BLaER1 treated with 17β-estradiol and CSF1 and Interleukin-3, amounts not matched to agents 10 nM and 100 nM (cell line): ENCODE measurements at regions not wholly inside any gene's neighbourhood (a gene's known extent, or its start where the extent isn't known, plus 50 kb on each side); places are given as distances from the start of the nearest gene placed in this dataset.

Experiments used
- H3K27ac ChIP-seq, 11 experiments: shearing (Covaris generic); formaldehyde crosslinking; 2 replicates each; pipeline ENCODE4 v1.8.1; 2022
- H3K27me3 ChIP-seq, 11 experiments: shearing (Covaris generic); formaldehyde crosslinking; 2 replicates each; pipeline ENCODE4 v1.8.1; 2022
- H3K36me3 ChIP-seq, 11 experiments: shearing (Covaris generic); formaldehyde crosslinking; 2 replicates each; pipeline ENCODE4 v1.8.1; 2022
- H3K4me1 ChIP-seq, 10 experiments: shearing (Covaris generic); formaldehyde crosslinking; 2 replicates each; pipeline ENCODE4 v1.8.1; 2022
- H3K4me2 ChIP-seq, 11 experiments: shearing (Covaris generic); formaldehyde crosslinking; 2 replicates each; pipeline ENCODE4 v1.8.1; 2022
- H3K4me3 ChIP-seq, 10 experiments: shearing (Covaris generic); formaldehyde crosslinking; 2 replicates each; pipeline ENCODE4 v1.8.1; 2022
- H3K9ac ChIP-seq, 11 experiments: shearing (Covaris generic); formaldehyde crosslinking; 2 replicates each; pipeline ENCODE4 v1.8.1; 2022
- H3K9me3 ChIP-seq, 11 experiments: shearing (Covaris generic); formaldehyde crosslinking; replicated peaks in 1 of 11; 2 replicates each; pipeline ENCODE4 v1.8.1; 2022
- H4K20me1 ChIP-seq, 11 experiments: shearing (Covaris generic); formaldehyde crosslinking; 2 replicates each; pipeline ENCODE4 v1.8.1; 2022
- Cebpa-rat ChIP-seq, 11 experiments: shearing (Covaris generic); IDR thresholded peaks; 2 replicates each; pipeline ENCODE4 v1.8.1; 2022

- no peaks in the 10 kb centered on the region for H3K4me1 ChIP-seq
- no peak overlapping the region for H3K4me2 ChIP-seq
- H3K9ac ChIP-seq = no peak overlapping the region
- H3K9me3 ChIP-seq = peaks cover 0 to 9% (median 0%) of the 10 kb centered on the region in 11 experiments; a peak in 6 of 22 replicates
- H3K27ac ChIP-seq = no peak overlapping the region
- H4K20me1 ChIP-seq = no peaks in the 10 kb centered on the region
- H3K27me3 ChIP-seq = no peaks in the 10 kb centered on the region
- H3K4me3 ChIP-seq = no peak overlapping the region
- H3K36me3 ChIP-seq = no peaks in the 10 kb centered on the region
- TF ChIP-seq Cebpa-rat (IDR thresholded peaks at IDR 0.05) = no peak
Measured at GRCh38 chr1:94642617-94643321, 101.2 kb upstream of the F3 start.

GRCh38 chr1:94641990-94642389, 100.4 kb upstream of the F3 start:
- TF ChIP-seq Cebpa-rat (IDR thresholded peaks at IDR 0.05) = no peak
- Histone ChIP-seq H3K27me3 (no peaks in the 10 kb centered on the region), H3K27ac (no peak overlapping the region), H3K9me3 (peaks cover 0 to 9% (median 0%) of the 10 kb centered on the region in 11 experiments; a peak in 6 of 22 replicates), H4K20me1 (no peaks in the 10 kb centered on the region), H3K4me3 (no peak overlapping the region), H3K4me1 (no peaks in the 10 kb centered on the region), H3K36me3 (no peaks in the 10 kb centered on the region), H3K9ac (no peak overlapping the region), H3K4me2 (no peak overlapping the region)

- H3K4me1 ChIP-seq = peaks cover 0 to 5% (median under 1%) of the 10 kb centered on the region in 10 experiments; a peak in 11 of 20 replicates
- TF ChIP-seq Cebpa-rat (IDR thresholded peaks at IDR 0.05) = no peak
- no peaks in the 10 kb centered on the region for H3K36me3 ChIP-seq
- no peak overlapping the region for H3K9ac ChIP-seq
- H3K4me2 ChIP-seq = no peak overlapping the region
- peaks cover 0 to 9% (median 0%) of the 10 kb centered on the region in 11 experiments; a peak in 6 of 22 replicates for H3K9me3 ChIP-seq
- no peaks in the 10 kb centered on the region for H3K27me3 ChIP-seq
- no peak overlapping the region for H3K27ac ChIP-seq
- no peak overlapping the region for H3K4me3 ChIP-seq
- H4K20me1 ChIP-seq = no peaks in the 10 kb centered on the region
Measured at GRCh38 chr1:94640125-94640524, 98.6 kb upstream of the F3 start.

GRCh38 chr1:94637121-94637520, 95.6 kb upstream of the F3 start:
- no peak overlapping the region for H3K27ac ChIP-seq
- H3K4me2 ChIP-seq = no peak overlapping the region
- no peak for TF ChIP-seq Cebpa-rat (IDR thresholded peaks at IDR 0.05)
- no peaks in the 10 kb centered on the region for H3K27me3 ChIP-seq
- H3K9ac ChIP-seq = no peak overlapping the region
- peaks cover 0 to 32% (median 7%) of the 10 kb centered on the region in 11 experiments; a peak in 14 of 22 replicates for H3K9me3 ChIP-seq
- no peaks in the 10 kb centered on the region for H4K20me1 ChIP-seq
- H3K36me3 ChIP-seq = no peaks in the 10 kb centered on the region
- H3K4me3 ChIP-seq = no peak overlapping the region
- peaks cover 0 to 10% (median 6%) of the 10 kb centered on the region in 10 experiments; a peak in 13 of 20 replicates for H3K4me1 ChIP-seq

- Histone ChIP-seq H3K36me3 (no peaks in the 10 kb centered on the region), H3K9ac (no peak overlapping the region), H3K9me3 (peaks cover 0 to 37% (median 7%) of the 10 kb centered on the region in 11 experiments; a peak in 14 of 22 replicates), H3K4me1 (peaks cover 0 to 10% (median 6%) of the 10 kb centered on the region in 10 experiments; a peak in 13 of 20 replicates), H4K20me1 (no peaks in the 10 kb centered on the region), H3K4me3 (no peak overlapping the region), H3K27me3 (no peaks in the 10 kb centered on the region), H3K27ac (no peak overlapping the region), H3K4me2 (no peak overlapping the region)
- TF ChIP-seq Cebpa-rat (IDR thresholded peaks at IDR 0.05) = no peak
Measured at GRCh38 chr1:94636624-94637023, 95.1 kb upstream of the F3 start.

GRCh38 chr1:94636100-94636499, 94.5 kb upstream of the F3 start:
- Histone ChIP-seq H3K4me2 (no peak overlapping the region), H3K4me1 (peaks cover 0 to 10% (median 6%) of the 10 kb centered on the region in 10 experiments; a peak in 13 of 20 replicates), H3K9ac (no peak overlapping the region), H3K27me3 (no peaks in the 10 kb centered on the region), H3K9me3 (peaks cover 0 to 42% (median 7%) of the 10 kb centered on the region in 11 experiments; a peak in 14 of 22 replicates), H4K20me1 (no peaks in the 10 kb centered on the region), H3K4me3 (no peak overlapping the region), H3K27ac (no peak overlapping the region), H3K36me3 (no peaks in the 10 kb centered on the region)
- TF ChIP-seq Cebpa-rat (IDR thresholded peaks at IDR 0.05) = no peak

- H3K4me1 ChIP-seq = peaks cover 0 to 10% (median 6%) of the 10 kb centered on the region in 10 experiments; a peak in 13 of 20 replicates
- H3K9me3 ChIP-seq = peaks cover 0 to 49% (median 6%) of the 10 kb centered on the region in 11 experiments; a peak in 14 of 22 replicates
- H3K27ac ChIP-seq = no peak overlapping the region
- no peaks in the 10 kb centered on the region for H3K36me3 ChIP-seq
- H3K4me2 ChIP-seq = peak overlapping the region in 8 of 11 experiments; percentile 24 to 55 (median 38); a peak in 11 of 22 replicates
- H3K4me3 ChIP-seq = no peak overlapping the region
- no peak overlapping the region for H3K9ac ChIP-seq
- H4K20me1 ChIP-seq = no peaks in the 10 kb centered on the region
- no peak for TF ChIP-seq Cebpa-rat (IDR thresholded peaks at IDR 0.05)
- H3K27me3 ChIP-seq = no peaks in the 10 kb centered on the region
Measured at GRCh38 chr1:94634977-94635416, 93.4 kb upstream of the F3 start.

- Histone ChIP-seq H3K9me3 (peaks cover 0 to 46% (median 6%) of the 10 kb centered on the region in 11 experiments; a peak in 11 of 22 replicates), H3K36me3 (no peaks in the 10 kb centered on the region), H3K27me3 (no peaks in the 10 kb centered on the region), H3K9ac (no peak overlapping the region), H3K27ac (no peak overlapping the region), H3K4me2 (no peak overlapping the region), H3K4me1 (peaks cover 0 to 10% (median 6%) of the 10 kb centered on the region in 10 experiments; a peak in 13 of 20 replicates), H4K20me1 (no peaks in the 10 kb centered on the region), H3K4me3 (no peak overlapping the region)
- no peak for TF ChIP-seq Cebpa-rat (IDR thresholded peaks at IDR 0.05)
Measured at GRCh38 chr1:94633051-94633450, 91.5 kb upstream of the F3 start.

GRCh38 chr1:94629259-94630181, 88.0 kb upstream of the F3 start:
- Histone ChIP-seq H3K4me3 (no peak overlapping the region), H3K4me1 (no peaks in the 10 kb centered on the region; a peak in 1 of 20 replicates), H3K36me3 (no peaks in the 10 kb centered on the region), H3K9me3 (peaks cover 0 to 45% (median 6%) of the 10 kb centered on the region in 11 experiments; a peak in 11 of 22 replicates), H3K9ac (no peak overlapping the region), H3K27me3 (no peaks in the 10 kb centered on the region), H4K20me1 (no peaks in the 10 kb centered on the region), H3K27ac (no peak overlapping the region), H3K4me2 (no peak overlapping the region)
- TF ChIP-seq Cebpa-rat (IDR thresholded peaks at IDR 0.05) = no peak
